ENCODE measurements at regions not wholly inside any gene's neighbourhood (a gene's known extent, or its start where the extent isn't known, plus 50 kb on each side); places are given as distances from the start of the nearest gene placed in this dataset.

GRCh38 chr2:41379496-41380221, 668.2 kb upstream of the PKDCC start:
- ChIA-PET POLR2A (no interaction called here), CTCF (no interaction called here)
- ATAC-seq = no peak

GRCh38 chr2:41381701-41382100, 666.1 kb upstream of the PKDCC start:
- Mint-ChIP-seq H3K27ac (no peak overlapping the region), H3K4me3 (no peak overlapping the region), H3K36me3 (ENCODE audit: low read depth) (no peaks in the 10 kb centered on the region), H3K27me3 (ENCODE audit: low read depth) (no peaks in the 10 kb centered on the region), H3K4me1 (ENCODE audit: low read depth) (no peaks in the 10 kb centered on the region), H3K9me3 (ENCODE audit: insufficient read depth) (no peaks in the 10 kb centered on the region)
- POLR2A ChIA-PET = no interaction called here
- CTCF ChIA-PET = no interaction called here
- DNase-seq = no peak
- ATAC-seq = no peak

More at GRCh38 chr2:41379496-41380221, 668.2 kb upstream of the PKDCC start:
- no peaks in the 10 kb centered on the region for H3K36me3 Mint-ChIP-seq (ENCODE audit: low read depth)
- no peak overlapping the region for H3K27ac Mint-ChIP-seq
- H3K4me3 Mint-ChIP-seq = no peak overlapping the region
- no peak for DNase-seq
- H3K27me3 Mint-ChIP-seq (ENCODE audit: low read depth) = no peaks in the 10 kb centered on the region
- no peaks in the 10 kb centered on the region for H3K9me3 Mint-ChIP-seq (ENCODE audit: insufficient read depth)
- H3K4me1 Mint-ChIP-seq (ENCODE audit: low read depth) = no peaks in the 10 kb centered on the region

GRCh38 chr2:41387519-41387918, 660.3 kb upstream of the PKDCC start:
- Mint-ChIP-seq H3K9me3 (ENCODE audit: insufficient read depth) (no peaks in the 10 kb centered on the region), H3K4me3 (no peak overlapping the region), H3K4me1 (ENCODE audit: low read depth) (no peaks in the 10 kb centered on the region), H3K36me3 (ENCODE audit: low read depth) (no peaks in the 10 kb centered on the region), H3K27me3 (ENCODE audit: low read depth) (no peaks in the 10 kb centered on the region), H3K27ac (no peak overlapping the region)
- ChIA-PET POLR2A (no interaction called here), CTCF (no interaction called here)
- DNase-seq (no peak), ATAC-seq (no peak)

- ChIA-PET CTCF (no interaction called here), POLR2A (no interaction called here)
- no peak for DNase-seq
- H3K27ac Mint-ChIP-seq = no peak overlapping the region
- H3K36me3 Mint-ChIP-seq (ENCODE audit: low read depth) = no peaks in the 10 kb centered on the region
- no peaks in the 10 kb centered on the region for H3K4me1 Mint-ChIP-seq (ENCODE audit: low read depth)
- no peak for ATAC-seq
- no peaks in the 10 kb centered on the region for H3K9me3 Mint-ChIP-seq (ENCODE audit: insufficient read depth)
- no peak overlapping the region for H3K4me3 Mint-ChIP-seq
- H3K27me3 Mint-ChIP-seq (ENCODE audit: low read depth) = no peaks in the 10 kb centered on the region
These were observed 654.2 kb upstream of the PKDCC start for GRCh38 chr2:41393621-41394020.

- POLR2A ChIA-PET = no interaction called here
- ATAC-seq = no peak
- CTCF ChIA-PET = no interaction called here
- Mint-ChIP-seq H3K9me3 (ENCODE audit: insufficient read depth) (no peaks in the 10 kb centered on the region), H3K4me3 (no peak overlapping the region), H3K27me3 (ENCODE audit: low read depth) (no peaks in the 10 kb centered on the region), H3K36me3 (ENCODE audit: low read depth) (no peaks in the 10 kb centered on the region), H3K4me1 (ENCODE audit: low read depth) (no peaks in the 10 kb centered on the region), H3K27ac (no peak overlapping the region)
- no peak for DNase-seq
These were observed 653.3 kb upstream of the PKDCC start for GRCh38 chr2:41394541-41394940.

GRCh38 chr2:41395692-41396091, 652.1 kb upstream of the PKDCC start:
- Mint-ChIP-seq H3K4me3 (no peak overlapping the region), H3K36me3 (ENCODE audit: low read depth) (no peaks in the 10 kb centered on the region), H3K4me1 (ENCODE audit: low read depth) (no peaks in the 10 kb centered on the region), H3K27me3 (ENCODE audit: low read depth) (no peaks in the 10 kb centered on the region), H3K9me3 (ENCODE audit: insufficient read depth) (no peaks in the 10 kb centered on the region), H3K27ac (no peak overlapping the region)
- no peak for ATAC-seq
- POLR2A ChIA-PET = no interaction called here
- CTCF ChIA-PET = no interaction called here
- no peak for DNase-seq

- H3K4me1 Mint-ChIP-seq (ENCODE audit: low read depth) = no peaks in the 10 kb centered on the region
- ChIA-PET CTCF (interaction anchor here (1.1 kb wide), 1 partner anchor 1488 kb away, joined by 3 read pairs; no protein-coding TSS in a partner anchor), POLR2A (no interaction called here)
- no peaks in the 10 kb centered on the region for H3K27me3 Mint-ChIP-seq (ENCODE audit: low read depth)
- H3K27ac Mint-ChIP-seq = no peak overlapping the region
- no peak overlapping the region for H3K4me3 Mint-ChIP-seq
- H3K9me3 Mint-ChIP-seq (ENCODE audit: insufficient read depth) = no peaks in the 10 kb centered on the region
- no peak for DNase-seq
- H3K36me3 Mint-ChIP-seq (ENCODE audit: low read depth) = no peaks in the 10 kb centered on the region
- no peak for ATAC-seq
These were observed 648.3 kb upstream of the PKDCC start for GRCh38 chr2:41399437-41400087.

GRCh38 chr2:41400088-41400665, 647.6 kb upstream of the PKDCC start:
- Mint-ChIP-seq H3K27ac (no peak overlapping the region), H3K27me3 (ENCODE audit: low read depth) (no peaks in the 10 kb centered on the region), H3K9me3 (ENCODE audit: insufficient read depth) (no peaks in the 10 kb centered on the region), H3K36me3 (ENCODE audit: low read depth) (no peaks in the 10 kb centered on the region), H3K4me3 (no peak overlapping the region), H3K4me1 (ENCODE audit: low read depth) (no peaks in the 10 kb centered on the region)
- no peak for DNase-seq
- CTCF ChIA-PET = interaction anchor here (1.1 kb wide), 1 partner anchor 1489 kb away, joined by 3 read pairs; no protein-coding TSS in a partner anchor
- POLR2A ChIA-PET = no interaction called here
- no peak for ATAC-seq

GRCh38 chr2:41405441-41405840, 642.4 kb upstream of the PKDCC start:
- no peak overlapping the region for H3K27ac Mint-ChIP-seq
- no peaks in the 10 kb centered on the region for H3K36me3 Mint-ChIP-seq (ENCODE audit: low read depth)
- ChIA-PET CTCF (no interaction called here), POLR2A (no interaction called here)
- no peaks in the 10 kb centered on the region for H3K4me1 Mint-ChIP-seq (ENCODE audit: low read depth)
- H3K9me3 Mint-ChIP-seq (ENCODE audit: insufficient read depth) = no peaks in the 10 kb centered on the region
- DNase-seq = no peak
- no peaks in the 10 kb centered on the region for H3K27me3 Mint-ChIP-seq (ENCODE audit: low read depth)
- H3K4me3 Mint-ChIP-seq = no peak overlapping the region
- no peak for ATAC-seq

GRCh38 chr2:41409328-41409727, 638.5 kb upstream of the PKDCC start:
- CTCF ChIA-PET = no interaction called here
- POLR2A ChIA-PET = no interaction called here
- no peak overlapping the region for H3K27ac Mint-ChIP-seq
- no peak overlapping the region for H3K4me3 Mint-ChIP-seq
- no peak for ATAC-seq
- no peaks in the 10 kb centered on the region for H3K36me3 Mint-ChIP-seq (ENCODE audit: low read depth)
- no peaks in the 10 kb centered on the region for H3K9me3 Mint-ChIP-seq (ENCODE audit: insufficient read depth)
- no peak for DNase-seq
- no peaks in the 10 kb centered on the region for H3K27me3 Mint-ChIP-seq (ENCODE audit: low read depth)
- H3K4me1 Mint-ChIP-seq (ENCODE audit: low read depth) = no peaks in the 10 kb centered on the region

GRCh38 chr2:41410011-41410410, 637.8 kb upstream of the PKDCC start:
- Mint-ChIP-seq H3K4me3 (no peak overlapping the region), H3K36me3 (ENCODE audit: low read depth) (no peaks in the 10 kb centered on the region), H3K9me3 (ENCODE audit: insufficient read depth) (no peaks in the 10 kb centered on the region), H3K4me1 (ENCODE audit: low read depth) (no peaks in the 10 kb centered on the region), H3K27ac (no peak overlapping the region), H3K27me3 (ENCODE audit: low read depth) (no peaks in the 10 kb centered on the region)
- ATAC-seq (no peak), DNase-seq (no peak)
- CTCF ChIA-PET = no interaction called here
- POLR2A ChIA-PET = no interaction called here

- Mint-ChIP-seq H3K9me3 (ENCODE audit: insufficient read depth) (no peaks in the 10 kb centered on the region), H3K36me3 (ENCODE audit: low read depth) (no peaks in the 10 kb centered on the region), H3K4me3 (no peak overlapping the region), H3K4me1 (ENCODE audit: low read depth) (no peaks in the 10 kb centered on the region), H3K27me3 (ENCODE audit: low read depth) (no peaks in the 10 kb centered on the region), H3K27ac (no peak overlapping the region)
- ATAC-seq = no peak
- DNase-seq = no peak
- CTCF ChIA-PET = no interaction called here
- POLR2A ChIA-PET = no interaction called here
These were observed 633.9 kb upstream of the PKDCC start for GRCh38 chr2:41413813-41414485.
